ENCODE measurements at regions not wholly inside any gene's neighbourhood (a gene's known extent, or its start where the extent isn't known, plus 50 kb on each side); places are given as distances from the start of the nearest gene placed in this dataset.

- H3K9ac ChIP-seq (ENCODE audit: low read length) = no peak overlapping the region
- peaks cover 19% of the 10 kb centered on the region for H3K79me2 ChIP-seq (ENCODE audit: low read length)
- no peak overlapping the region for H3K4me2 ChIP-seq (ENCODE audit: low read depth, low read length)
- H2AFZ ChIP-seq (ENCODE audit: low read length) = no peak overlapping the region
- H3F3A ChIP-seq (ENCODE audit: insufficient read depth, low read length) = no peaks in the 10 kb centered on the region
- no peaks in the 10 kb centered on the region for H3K9me2 ChIP-seq (replicated peaks; ENCODE audit: insufficient read depth, low read length)
- no peak overlapping the region for H3K27ac ChIP-seq (ENCODE audit: low read length)
- no peak for TF ChIP-seq EZH2 (optimal IDR thresholded peaks at IDR 0.05; ENCODE audit: low read depth, low read length)
- no peak for TF ChIP-seq EZH2phosphoT487 (IDR thresholded peaks at IDR 0.05; ENCODE audit: low read length)
- TF ChIP-seq CTCF (IDR thresholded peaks at IDR 0.05; ENCODE audit: low read length) = no peak
- no peak overlapping the region for H3K4me3 ChIP-seq (ENCODE audit: low read length)
- no peaks in the 10 kb centered on the region for H3K9me3 ChIP-seq (replicated peaks; ENCODE audit: insufficient read depth, low read length)
- DNase-seq = no peak
- no peaks in the 10 kb centered on the region for H4K20me1 ChIP-seq (ENCODE audit: insufficient read depth, low read length)
- no peaks in the 10 kb centered on the region for H3K36me3 ChIP-seq (replicated peaks; ENCODE audit: insufficient read depth, low read length)
- H3K4me1 ChIP-seq (ENCODE audit: low read length) = no peaks in the 10 kb centered on the region
- no peaks in the 10 kb centered on the region for H3K27me3 ChIP-seq (replicated peaks; ENCODE audit: insufficient read depth, low read length)
Observed at GRCh38 chr6:11323666-11324452, 91.4 kb upstream of the NEDD9 start.

GRCh38 chr6:11322252-11322885 lies 89.9 kb upstream of the NEDD9 start:
- H3K9me2 ChIP-seq (replicated peaks; ENCODE audit: insufficient read depth, low read length) = no peaks in the 10 kb centered on the region
- TF ChIP-seq EZH2phosphoT487 (IDR thresholded peaks at IDR 0.05; ENCODE audit: low read length) (no peak), EZH2 (optimal IDR thresholded peaks at IDR 0.05; ENCODE audit: low read depth, low read length) (no peak), CTCF (IDR thresholded peaks at IDR 0.05; ENCODE audit: low read length) (no peak)
- no peak overlapping the region for H3K27ac ChIP-seq (ENCODE audit: low read length)
- H3K9ac ChIP-seq (ENCODE audit: low read length) = no peak overlapping the region
- no peaks in the 10 kb centered on the region for H3K9me3 ChIP-seq (replicated peaks; ENCODE audit: insufficient read depth, low read length)
- no peaks in the 10 kb centered on the region for H3K4me1 ChIP-seq (ENCODE audit: low read length)
- H3K4me3 ChIP-seq (ENCODE audit: low read length) = no peak overlapping the region
- no peaks in the 10 kb centered on the region for H3F3A ChIP-seq (ENCODE audit: insufficient read depth, low read length)
- H4K20me1 ChIP-seq (ENCODE audit: insufficient read depth, low read length) = no peaks in the 10 kb centered on the region
- no peak for DNase-seq
- H3K79me2 ChIP-seq (ENCODE audit: low read length) = peaks cover 15% of the 10 kb centered on the region; the same call in 1 of the 2 replicates
- H3K27me3 ChIP-seq (replicated peaks; ENCODE audit: insufficient read depth, low read length) = no peaks in the 10 kb centered on the region
- H3K36me3 ChIP-seq (replicated peaks; ENCODE audit: insufficient read depth, low read length) = no peaks in the 10 kb centered on the region
- no peak overlapping the region for H2AFZ ChIP-seq (ENCODE audit: low read length)
- no peak overlapping the region for H3K4me2 ChIP-seq (ENCODE audit: low read depth, low read length)

GRCh38 chr6:11320914-11321597 lies 88.6 kb upstream of the NEDD9 start:
- no peak overlapping the region for H3K4me3 ChIP-seq (ENCODE audit: low read length)
- no peak overlapping the region for H3K9ac ChIP-seq (ENCODE audit: low read length)
- H3K36me3 ChIP-seq (replicated peaks; ENCODE audit: insufficient read depth, low read length) = no peaks in the 10 kb centered on the region
- H3K4me2 ChIP-seq (ENCODE audit: low read depth, low read length) = no peak overlapping the region
- H3K27me3 ChIP-seq (replicated peaks; ENCODE audit: insufficient read depth, low read length) = no peaks in the 10 kb centered on the region
- no peaks in the 10 kb centered on the region for H3K9me2 ChIP-seq (replicated peaks; ENCODE audit: insufficient read depth, low read length)
- DNase-seq = no peak
- no peaks in the 10 kb centered on the region for H3F3A ChIP-seq (ENCODE audit: insufficient read depth, low read length)
- TF ChIP-seq EZH2 (optimal IDR thresholded peaks at IDR 0.05; ENCODE audit: low read depth, low read length) (no peak), EZH2phosphoT487 (IDR thresholded peaks at IDR 0.05; ENCODE audit: low read length) (no peak), CTCF (IDR thresholded peaks at IDR 0.05; ENCODE audit: low read length) (no peak)
- no peaks in the 10 kb centered on the region for H3K9me3 ChIP-seq (replicated peaks; ENCODE audit: insufficient read depth, low read length)
- no peak overlapping the region for H2AFZ ChIP-seq (ENCODE audit: low read length)
- peaks cover 10% of the 10 kb centered on the region; the same call in 1 of the 2 replicates for H3K79me2 ChIP-seq (ENCODE audit: low read length)
- H3K4me1 ChIP-seq (ENCODE audit: low read length) = no peaks in the 10 kb centered on the region
- H3K27ac ChIP-seq (ENCODE audit: low read length) = no peak overlapping the region
- H4K20me1 ChIP-seq (ENCODE audit: insufficient read depth, low read length) = no peaks in the 10 kb centered on the region
